Tibial artery (tissue), 4 donors: ENCODE measurements at regions not wholly inside any gene's neighbourhood (a gene's known extent, or its start where the extent isn't known, plus 50 kb on each side); places are given as distances from the start of the nearest gene placed in this dataset.

Experiments
- DNase-seq, 2 donors: peaks; one replicate each; pipeline ENCODE4 v3.0.0-alpha.2; 2019
- H3K27ac ChIP-seq, 2 donors: fragments of 200-600 bp; sonication (generic) in 1 of 2; 1 replicate in 1 of 2; 2 replicates in 1 of 2; pipeline ENCODE4 v1.5.1; 2018 to 2019; ENCODE audit warnings: mild to moderate bottlenecking in 1 of 2
- H3K27me3 ChIP-seq, 2 donors: fragments of 200-600 bp; sonication (generic) in 1 of 2; one replicate each; pipeline versions ENCODE4 v1.5.1 to v1.6.0; 2016 to 2019
- H3K36me3 ChIP-seq, 3 donors: fragments of 200-600 bp; sonication (generic) in 2 of 3; one replicate each; pipeline ENCODE4 v1.5.1; 2016 to 2019; ENCODE audit warnings: mild to moderate bottlenecking in 2 of 3
- H3K4me1 ChIP-seq, 4 donors: fragments of 200-600 bp; sonication (generic) in 2 of 4; 1 replicate in 3 of 4; 2 replicates in 1 of 4; pipeline ENCODE4 v1.5.1; 2016 to 2019
- H3K4me3 ChIP-seq, 2 donors: fragments of 200-600 bp; sonication (generic) in 1 of 2; 1 replicate in 1 of 2; 2 replicates in 1 of 2; pipeline ENCODE4 v1.5.1; 2018 to 2019; ENCODE audit warnings: mild to moderate bottlenecking in 2 of 2
- H3K9me3 ChIP-seq, 3 donors: fragments of 200-600 bp; sonication (generic) in 1 of 3; one replicate each; pipeline ENCODE4 v1.5.1; 2016 to 2019
- CTCF ChIP-seq, 2 experiments: fragments of 200-600 bp in 1 of 2; fragments of 450-650 bp in 1 of 2; IDR thresholded peaks; one replicate each; pipeline ENCODE4 v1.5.1; 2017 to 2019; ENCODE audit warnings: antibody characterized with exemption in 2 of 2, mild to moderate bottlenecking in 1 of 2, moderate library complexity in 1 of 2
- intact Hi-C: fragments of 100-400 bp; cut with DNase I; formaldehyde crosslinking; loops from one replicate; pipeline ENCODE4 v1.15.0; 2023; ENCODE audit warnings: low total_unique reads

GRCh38 chr10:7484456-7485243, 73.8 kb upstream of the SFMBT2 start:
- Histone ChIP-seq H3K4me1 (no peaks in the 10 kb centered on the region), H3K4me3 (no peak overlapping the region), H3K9me3 (no peaks in the 10 kb centered on the region), H3K36me3 (no peaks in the 10 kb centered on the region), H3K27ac (no peak overlapping the region), H3K27me3 (peaks cover 0 to 21% of the 10 kb centered on the region in 2 donors)
- no peak for TF ChIP-seq CTCF (IDR thresholded peaks at IDR 0.05)
- DNase-seq, result no peak
- intact Hi-C loops, result no loop called here

- intact Hi-C loops, result no loop called here
- H3K27ac ChIP-seq, result no peak overlapping the region
- no peak overlapping the region for H3K4me3 ChIP-seq
- no peak for TF ChIP-seq CTCF (IDR thresholded peaks at IDR 0.05)
- peaks cover 0 to 21% of the 10 kb centered on the region in 2 donors for H3K27me3 ChIP-seq
- no peaks in the 10 kb centered on the region for H3K36me3 ChIP-seq
- no peaks in the 10 kb centered on the region for H3K9me3 ChIP-seq
- H3K4me1 ChIP-seq, result no peaks in the 10 kb centered on the region
- DNase-seq, result no peak
These were observed 73.0 kb upstream of the SFMBT2 start for GRCh38 chr10:7483848-7484247.

GRCh38 chr10:7482992-7483391, 72.2 kb upstream of the SFMBT2 start:
- H3K27ac ChIP-seq, result no peak overlapping the region
- H3K4me1 ChIP-seq, result no peaks in the 10 kb centered on the region
- DNase-seq, result no peak
- no peak for TF ChIP-seq CTCF (IDR thresholded peaks at IDR 0.05)
- intact Hi-C loops, result no loop called here
- peaks cover 0 to 21% of the 10 kb centered on the region in 2 donors for H3K27me3 ChIP-seq
- no peaks in the 10 kb centered on the region for H3K9me3 ChIP-seq
- no peaks in the 10 kb centered on the region for H3K36me3 ChIP-seq
- no peak overlapping the region for H3K4me3 ChIP-seq

- intact Hi-C loops, result no loop called here
- Histone ChIP-seq H3K27ac (no peak overlapping the region), H3K4me1 (no peaks in the 10 kb centered on the region), H3K9me3 (no peaks in the 10 kb centered on the region), H3K27me3 (peaks cover 0 to 19% of the 10 kb centered on the region in 2 donors), H3K4me3 (no peak overlapping the region), H3K36me3 (no peaks in the 10 kb centered on the region)
- DNase-seq, result no peak
- TF ChIP-seq CTCF (IDR thresholded peaks at IDR 0.05), result no peak
These were observed 70.5 kb upstream of the SFMBT2 start for GRCh38 chr10:7481368-7481765.

- Histone ChIP-seq H3K4me3 (no peak overlapping the region), H3K9me3 (no peaks in the 10 kb centered on the region), H3K4me1 (peaks cover 0 to 1% (median 0%) of the 10 kb centered on the region in 4 donors), H3K36me3 (no peaks in the 10 kb centered on the region), H3K27ac (no peak overlapping the region), H3K27me3 (peaks cover 0 to 15% of the 10 kb centered on the region in 2 donors)
- intact Hi-C loops, result no loop called here
- no peak for TF ChIP-seq CTCF (IDR thresholded peaks at IDR 0.05)
- DNase-seq, result no peak
These were observed 70.0 kb upstream of the SFMBT2 start for GRCh38 chr10:7480742-7481367.
